HL-60 (cell line): ENCODE measurements at regions not wholly inside any gene's neighbourhood (a gene's known extent, or its start where the extent isn't known, plus 50 kb on each side); places are given as distances from the start of the nearest gene placed in this dataset.

Experiments
- DNase-seq, 2 experiments: peaks; one replicate each; pipeline ENCODE4 v3.0.0-alpha.2; 2010 to 2020; ENCODE audit warnings: low read depth in 1 of 2, low spot score in 1 of 2
- H3K27ac ChIP-seq: fragments of 250-450 bp; sonication (Bioruptor Pico); replicated peaks from 2 replicates; pipeline ENCODE4 v1.5.1; 2020; ENCODE audit warnings: mild to moderate bottlenecking, moderate library complexity
- H3K27me3 ChIP-seq: fragments of 250-450 bp; sonication (Bioruptor Pico); 2 replicates; pipeline ENCODE4 v1.5.1; 2021; ENCODE audit warnings: mild to moderate bottlenecking, moderate library complexity; ENCODE audit not compliant: insufficient read depth, poor library complexity, severe bottlenecking
- H3K4me3 ChIP-seq: replicated peaks from 2 replicates; pipeline ENCODE4 v1.5.1; 2011; ENCODE audit warnings: mild to moderate bottlenecking, control low read depth, low read length; ENCODE audit not compliant: insufficient read depth
- CTCF ChIP-seq: IDR thresholded peaks from one replicate; pipeline ENCODE4 v1.5.1; 2011; ENCODE audit warnings: low read length, control low read depth, inconsistent platforms; ENCODE audit not compliant: insufficient read depth
- GABPA ChIP-seq: IDR thresholded peaks from 2 replicates; pipeline ENCODE4 v1.6.1; 2012; ENCODE audit warnings: low read depth
- POLR2AphosphoS5 ChIP-seq: IDR thresholded peaks from 2 replicates; pipeline ENCODE4 v1.6.1; 2012; ENCODE audit warnings: low read depth
- REST ChIP-seq: IDR thresholded peaks from 2 replicates; pipeline ENCODE4 v1.6.1; 2012; ENCODE audit warnings: low read depth; ENCODE audit not compliant: insufficient replicate concordance
- SPI1 ChIP-seq: IDR thresholded peaks from 2 replicates; pipeline ENCODE4 v1.6.1; 2012; ENCODE audit warnings: low read depth, mild to moderate bottlenecking, borderline replicate concordance

GRCh38 chr4:146004730-146005129 is 66.1 kb upstream of the ZNF827 start:
- no peak for DNase-seq
- H3K27me3 ChIP-seq = no peaks in the 10 kb centered on the region
- TF ChIP-seq REST (no peak), POLR2AphosphoS5 (no peak), GABPA (no peak), CTCF (no peak), SPI1 (no peak)

GRCh38 chr4:145988628-145989027 is 50.0 kb upstream of the ZNF827 start:
- H3K27me3 ChIP-seq = no peaks in the 10 kb centered on the region
- TF ChIP-seq SPI1 (no peak), GABPA (no peak), REST (no peak), POLR2AphosphoS5 (no peak), CTCF (no peak)
- no peak for DNase-seq
- no peak overlapping the region for H3K4me3 ChIP-seq
- H3K27ac ChIP-seq = no peak overlapping the region

More at GRCh38 chr4:146004730-146005129, 66.1 kb upstream of the ZNF827 start:
- Histone ChIP-seq H3K4me3 (no peak overlapping the region), H3K27ac (no peak overlapping the region)
